Stomach (tissue), 8 donors: ENCODE measurements at regions not wholly inside any gene's neighbourhood (a gene's known extent, or its start where the extent isn't known, plus 50 kb on each side); places are given as distances from the start of the nearest gene placed in this dataset.

Experiments used
- DNase-seq, 2 donors: peaks; one replicate each; pipeline versions ENCODE4 v3.0.0 to v3.0.0-alpha.2; 2013 to 2019
- H3K27ac ChIP-seq, 5 donors: fragments of 200-600 bp in 4 of 5; sonication (generic) in 4 of 5; one replicate each; pipeline ENCODE4 v1.5.1; 2013 to 2019; ENCODE audit warnings: mild to moderate bottlenecking in 1 of 5, moderate library complexity in 1 of 5
- H3K27me3 ChIP-seq, 3 donors: fragments of 200-600 bp; sonication (generic); one replicate each; pipeline ENCODE4 v1.5.1; 2017 to 2019; ENCODE audit warnings: mixed run types in 1 of 3
- H3K36me3 ChIP-seq, 4 donors: fragments of 200-600 bp; sonication (generic); 1 replicate in 3 of 4; 2 replicates in 1 of 4; pipeline ENCODE4 v1.5.1; 2016 to 2019
- H3K4me1 ChIP-seq, 4 donors: fragments of 200-600 bp; sonication (generic); one replicate each; pipeline ENCODE4 v1.5.1; 2016 to 2019
- H3K4me3 ChIP-seq, 4 donors: fragments of 200-600 bp; sonication (generic) in 3 of 4; one replicate each; pipeline ENCODE4 v1.5.1; 2016 to 2019; ENCODE audit warnings: mild to moderate bottlenecking in 1 of 4
- H3K9me3 ChIP-seq, 4 donors: fragments of 200-600 bp; sonication (generic); one replicate each; pipeline ENCODE4 v1.5.1; 2016 to 2019
- CTCF ChIP-seq, 7 experiments: fragments of 450-650 bp in 4 of 7; fragments of 200-600 bp in 3 of 7; sonication (generic) in 3 of 7; IDR thresholded peaks; one replicate each; pipeline ENCODE4 v1.5.1; 2016 to 2019; ENCODE audit warnings: antibody characterized with exemption in 7 of 7, control low read depth in 2 of 7, mild to moderate bottlenecking in 1 of 7
- EP300 ChIP-seq: sonication (generic); formaldehyde crosslinking; IDR thresholded peaks from one replicate; pipeline ENCODE4 v1.6.1; 2017; ENCODE audit warnings: antibody characterized with exemption
- POLR2A ChIP-seq, 4 donors: fragments of 450-650 bp; IDR thresholded peaks; one replicate each; pipeline ENCODE4 v1.6.1; 2016; ENCODE audit warnings: antibody characterized with exemption in 4 of 4, control low read depth in 2 of 4, mild to moderate bottlenecking in 1 of 4, moderate library complexity in 1 of 4
- POLR2AphosphoS5 ChIP-seq, 3 donors: sonication (generic); formaldehyde crosslinking; IDR thresholded peaks; one replicate each; pipeline ENCODE4 v1.6.1; 2016; ENCODE audit warnings: antibody characterized with exemption in 3 of 3
- WGBS, 5 donors: extraction: QIAGEN DNeasy Blood & Tissue Kit in 3 of 5; methylation state at CpG; one replicate each; pipeline versions ENCODE4 v1.1.5 to v1.1.7; 2013 to 2018; 5-methylcytosine and 5-hydroxymethylcytosine counted together
- intact Hi-C: fragments of 100-400 bp; cut with DNase I; formaldehyde crosslinking; loops from one replicate; pipeline ENCODE4 v1.15.1; 2023; ENCODE audit warnings: low total_unique reads
- donor health status: healthy with polysubstance abuse.
- donor health status: Bipolar disorder and iron deficiency.
- donor health status: healthy.

GRCh38 chr12:14262771-14263511, 102.5 kb upstream of the ATF7IP start:
- Histone ChIP-seq H3K27ac (peak overlapping the region in 1 of 5 donors; percentile 14), H3K27me3 (no peaks in the 10 kb centered on the region), H3K4me1 (peaks cover 28 to 45% (median 36%) of the 10 kb centered on the region in 4 donors), H3K4me3 (no peak overlapping the region), H3K36me3 (no peaks in the 10 kb centered on the region), H3K9me3 (peaks cover 0 to 8% (median 0%) of the 10 kb centered on the region in 4 donors)
- WGBS, 5 donors, result 81 to 90% (median 88%) methylated on average over 7 of the region's 7 CpGs
- intact Hi-C loops, result loop anchor here (10.0 kb wide), 1 partner anchor 92 kb away; no protein-coding TSS in a partner anchor
- no peak for DNase-seq
- TF ChIP-seq CTCF (IDR thresholded peaks at IDR 0.05), result no peak
- no peak for TF ChIP-seq POLR2AphosphoS5 (IDR thresholded peaks at IDR 0.05)
- no peak for TF ChIP-seq POLR2A (IDR thresholded peaks at IDR 0.05)
- TF ChIP-seq EP300, result no peak

- intact Hi-C loops, result loop anchor here (10.0 kb wide), 1 partner anchor 91 kb away; no protein-coding TSS in a partner anchor
- H3K27me3 ChIP-seq, result no peaks in the 10 kb centered on the region
- TF ChIP-seq POLR2A (IDR thresholded peaks at IDR 0.05) (no peak), CTCF (IDR thresholded peaks at IDR 0.05) (no peak), EP300 (no peak), POLR2AphosphoS5 (IDR thresholded peaks at IDR 0.05) (no peak)
- H3K9me3 ChIP-seq, result peaks cover 0 to 8% (median 0%) of the 10 kb centered on the region in 4 donors
- no peak overlapping the region for H3K4me3 ChIP-seq
- H3K27ac ChIP-seq, result no peak overlapping the region
- H3K4me1 ChIP-seq, result peaks cover 20 to 37% (median 28%) of the 10 kb centered on the region in 4 donors
- 90 to 100% (median 93%) methylated on average over 3 of the region's 3 CpGs for WGBS, 5 donors
- DNase-seq, result no peak
- H3K36me3 ChIP-seq, result no peaks in the 10 kb centered on the region
Measured at GRCh38 chr12:14263742-14264141, 101.7 kb upstream of the ATF7IP start.

- DNase-seq, result no peak
- Histone ChIP-seq H3K4me1 (peaks cover 17 to 31% (median 23%) of the 10 kb centered on the region in 4 donors), H3K4me3 (no peak overlapping the region), H3K27me3 (no peaks in the 10 kb centered on the region), H3K36me3 (no peaks in the 10 kb centered on the region), H3K27ac (no peak overlapping the region), H3K9me3 (peaks cover 0 to 8% (median 0%) of the 10 kb centered on the region in 4 donors)
- 83 to 91% (median 87%) methylated on average over 2 of the region's 2 CpGs for WGBS, 5 donors
- TF ChIP-seq CTCF (IDR thresholded peaks at IDR 0.05), result no peak
- no peak for TF ChIP-seq POLR2AphosphoS5 (IDR thresholded peaks at IDR 0.05)
- no peak for TF ChIP-seq EP300
- TF ChIP-seq POLR2A (IDR thresholded peaks at IDR 0.05), result no peak
- intact Hi-C loops, result loop anchor here (10.0 kb wide), 1 partner anchor 90 kb away; no protein-coding TSS in a partner anchor
Measured at GRCh38 chr12:14264316-14264715, 101.2 kb upstream of the ATF7IP start.

GRCh38 chr12:14264778-14265177, 100.7 kb upstream of the ATF7IP start:
- no peak for TF ChIP-seq CTCF (IDR thresholded peaks at IDR 0.05)
- no peak overlapping the region for H3K27ac ChIP-seq
- no peaks in the 10 kb centered on the region for H3K36me3 ChIP-seq
- WGBS, 5 donors, result 79 to 86% (median 85%) methylated on average over 3 of the region's 3 CpGs
- peaks cover 13 to 26% (median 18%) of the 10 kb centered on the region in 4 donors for H3K4me1 ChIP-seq
- intact Hi-C loops, result loop anchor here (10.0 kb wide), 1 partner anchor 90 kb away; no protein-coding TSS in a partner anchor
- no peaks in the 10 kb centered on the region for H3K27me3 ChIP-seq
- peaks cover 0 to 8% (median 0%) of the 10 kb centered on the region in 4 donors for H3K9me3 ChIP-seq
- no peak overlapping the region for H3K4me3 ChIP-seq
- DNase-seq, result no peak
